SK-N-SH (cell line): ENCODE measurements at regions not wholly inside any gene's neighbourhood (a gene's known extent, or its start where the extent isn't known, plus 50 kb on each side); places are given as distances from the start of the nearest gene placed in this dataset.

ENCODE experiments used
- CTCF ChIA-PET: fragments of 300-600, 350-600 bp; formaldehyde crosslinking; extraction: SDS; loops from one replicate; lab custom pipeline; 2021; lab: Yijun Ruan, JAX
- POLR2A ChIA-PET: fragments of 350-600 bp; sonication (Branson Sonifier 250); formaldehyde crosslinking; extraction: SDS; loops from one replicate; lab custom pipeline; 2020; ENCODE audit warnings: antibody characterized with exemption, inconsistent platforms; lab: Yijun Ruan, JAX
- DNase-seq: peaks from one replicate; pipeline ENCODE4 v3.0.0; 2012
- H2AFZ ChIP-seq: fragments of 200-600 bp; sonication (generic); 2 replicates; pipeline ENCODE4 v1.8.1; 2016; ENCODE audit warnings: antibody characterized with exemption, mild to moderate bottlenecking, low read depth
- H3F3A ChIP-seq: fragments of 200-600 bp; sonication (generic); replicated peaks from 2 replicates; pipeline ENCODE3; 2016; ENCODE audit warnings: antibody characterized with exemption, mild to moderate bottlenecking; ENCODE audit not compliant: insufficient read depth
- H3K27ac ChIP-seq, 2 experiments: fragments of 200-500 bp in 1 of 2; fragments of 200-600 bp in 1 of 2; sonication (Bioruptor generic) in 1 of 2; sonication (generic), shearing (Covaris generic) in 1 of 2; 2 replicates each; pipeline versions ENCODE4 v1.5.1 to v1.6.1; 2014 to 2016; ENCODE audit warnings: low read depth in 2 of 2, inconsistent platforms in 1 of 2, low read length in 1 of 2, mild to moderate bottlenecking in 1 of 2, mixed read lengths in 1 of 2
- H3K27me3 ChIP-seq: fragments of 200-600 bp; sonication (generic), shearing (Covaris generic); 2 replicates; pipeline ENCODE4 v1.6.1; 2016; ENCODE audit warnings: mixed run types; ENCODE audit not compliant: insufficient read depth
- H3K36me3 ChIP-seq, 2 experiments: fragments of 200-500 bp in 1 of 2; fragments of 200-600 bp in 1 of 2; sonication (Bioruptor generic) in 1 of 2; sonication (generic) in 1 of 2; replicated peaks in 1 of 2; 2 replicates each; pipeline versions ENCODE3 to v1.5.1; 2014 to 2016; ENCODE audit warnings: low read length in 1 of 2, mild to moderate bottlenecking in 1 of 2; ENCODE audit not compliant: insufficient read depth in 2 of 2, control insufficient read depth in 1 of 2
- H3K4me1 ChIP-seq, 2 experiments: fragments of 200-500 bp in 1 of 2; fragments of 200-600 bp in 1 of 2; sonication (Bioruptor generic) in 1 of 2; sonication (generic), shearing (Covaris generic) in 1 of 2; 2 replicates each; pipeline versions ENCODE4 v1.5.1 to v1.6.1; 2014 to 2016; ENCODE audit warnings: low read depth in 1 of 2, low read length in 1 of 2, mixed run types in 1 of 2; ENCODE audit not compliant: insufficient read depth in 2 of 2, control insufficient read depth in 1 of 2
- H3K4me2 ChIP-seq: fragments of 200-600 bp; sonication (generic), shearing (Covaris generic); 2 replicates; pipeline ENCODE4 v1.6.1; 2017; ENCODE audit warnings: mixed run types
- H3K4me3 ChIP-seq, 2 experiments: fragments of 200-500 bp in 1 of 2; fragments of 200-600 bp in 1 of 2; sonication (Bioruptor generic) in 1 of 2; sonication (generic), shearing (Covaris generic) in 1 of 2; 2 replicates each; pipeline versions ENCODE4 v1.5.1 to v1.8.1; 2014 to 2016; ENCODE audit warnings: low read depth in 2 of 2, inconsistent platforms in 1 of 2, low read length in 1 of 2, mild to moderate bottlenecking in 1 of 2, mixed read lengths in 1 of 2, moderate library complexity in 1 of 2
- H3K79me2 ChIP-seq: fragments of 200-600 bp; sonication (generic); 2 replicates; pipeline ENCODE4 v1.8.1; 2017; ENCODE audit warnings: mild to moderate bottlenecking; ENCODE audit not compliant: insufficient read depth
- H3K9ac ChIP-seq: fragments of 200-600 bp; sonication (generic); 2 replicates; pipeline ENCODE4 v1.6.1; 2017; ENCODE audit warnings: mixed run types
- H3K9me2 ChIP-seq: fragments of 200-600 bp; sonication (generic); 2 replicates; pipeline ENCODE4 v1.6.1; 2017; ENCODE audit warnings: mixed run types
- H3K9me3 ChIP-seq: fragments of 200-600 bp; sonication (generic); 2 replicates; pipeline ENCODE4 v1.6.1; 2017; ENCODE audit warnings: mixed run types, mild to moderate bottlenecking, moderate library complexity
- H4K20me1 ChIP-seq: fragments of 200-600 bp; sonication (generic); 2 replicates; pipeline ENCODE4 v1.6.1; 2017; ENCODE audit warnings: mild to moderate bottlenecking, mixed run types; ENCODE audit not compliant: insufficient read depth
- ELF1 ChIP-seq: IDR thresholded peaks from 2 replicates; pipeline ENCODE4 v1.4.0; 2012
- EP300 ChIP-seq, 2 experiments: IDR thresholded peaks; 2 replicates each; pipeline versions ENCODE4 v1.4.0 to v1.6.1; 2012; ENCODE audit warnings: borderline replicate concordance in 1 of 2, low read depth in 1 of 2, low read length in 1 of 2
- EZH2phosphoT487 ChIP-seq: fragments of 200-600 bp; sonication (generic); IDR thresholded peaks from 2 replicates; pipeline ENCODE4 v1.6.1; 2017; ENCODE audit warnings: low read depth, mixed run types, mild to moderate bottlenecking, antibody characterized with exemption, moderate library complexity, borderline replicate concordance
- FOSL2 ChIP-seq: IDR thresholded peaks from 2 replicates; pipeline ENCODE4 v1.4.0; 2012; ENCODE audit warnings: low read depth, mild to moderate bottlenecking, moderate library complexity, borderline replicate concordance
- FOXM1 ChIP-seq: IDR thresholded peaks from 2 replicates; pipeline ENCODE4 v1.4.0; 2012; ENCODE audit warnings: low read depth, mild to moderate bottlenecking
- GATA2 ChIP-seq: sonication (generic); formaldehyde crosslinking; IDR thresholded peaks from 2 replicates; pipeline ENCODE4 v1.5.0; 2020; ENCODE audit warnings: mild to moderate bottlenecking, missing genetic modification reagents
- IRF3 ChIP-seq: fragments of 150-350 bp; IDR thresholded peaks from 2 replicates; pipeline ENCODE4 v1.6.1; 2016; ENCODE audit warnings: mild to moderate bottlenecking, low read depth, low read length
- JUND ChIP-seq: IDR thresholded peaks from 2 replicates; pipeline ENCODE4 v1.4.0; 2012
- MAX ChIP-seq: IDR thresholded peaks from 2 replicates; pipeline ENCODE4 v1.4.0; 2012; ENCODE audit warnings: low read depth
- MXI1 ChIP-seq: IDR thresholded peaks from 2 replicates; pipeline ENCODE4 v1.6.1; 2012; ENCODE audit warnings: mild to moderate bottlenecking, low read depth, low read length, improper control_type of control experiment
- NFIC ChIP-seq: IDR thresholded peaks from 2 replicates; pipeline ENCODE4 v1.4.0; 2012; ENCODE audit warnings: borderline replicate concordance
- NRF1 ChIP-seq: IDR thresholded peaks from 2 replicates; pipeline ENCODE4 v1.6.1; 2012; ENCODE audit warnings: low read depth, mild to moderate bottlenecking, low read length
- PBX3 ChIP-seq: IDR thresholded peaks from 2 replicates; pipeline ENCODE4; 2012
- POLR2AphosphoS5 ChIP-seq: IDR thresholded peaks from 2 replicates; pipeline ENCODE4 v1.6.1; 2012; ENCODE audit warnings: low read depth, low read length
- RAD21 ChIP-seq: IDR thresholded peaks from 2 replicates; pipeline ENCODE4 v1.6.1; 2012; ENCODE audit warnings: mild to moderate bottlenecking, low read length
- REST ChIP-seq: IDR thresholded peaks from 2 replicates; pipeline ENCODE4 v1.6.1; 2012; ENCODE audit warnings: mild to moderate bottlenecking, low read depth, low read length, moderate library complexity
- RFX5 ChIP-seq: IDR thresholded peaks from 2 replicates; pipeline ENCODE4 v1.6.1; 2012; ENCODE audit warnings: mild to moderate bottlenecking, improper control_type of control experiment, low read length
- RXRA ChIP-seq: IDR thresholded peaks from 2 replicates; pipeline ENCODE4 v1.4.0; 2012; ENCODE audit warnings: low read depth, mild to moderate bottlenecking, borderline replicate concordance
- SIN3A ChIP-seq: IDR thresholded peaks from 2 replicates; pipeline ENCODE4 v1.6.1; 2012; ENCODE audit warnings: low read depth, mild to moderate bottlenecking, low read length, moderate library complexity, borderline replicate concordance
- SMC3 ChIP-seq: IDR thresholded peaks from 2 replicates; pipeline ENCODE4 v1.6.1; 2012; ENCODE audit warnings: low read depth, low read length, improper control_type of control experiment
- TCF12 ChIP-seq: IDR thresholded peaks from 2 replicates; pipeline ENCODE4 v1.4.0; 2012
- TEAD4 ChIP-seq: IDR thresholded peaks from 2 replicates; pipeline ENCODE4 v1.4.0; 2012; ENCODE audit warnings: mild to moderate bottlenecking, borderline replicate concordance; ENCODE audit not compliant: insufficient read depth
- YY1 ChIP-seq: IDR thresholded peaks from 2 replicates; pipeline ENCODE4 v1.4.0; 2012; ENCODE audit warnings: low read depth, mild to moderate bottlenecking
- WGBS: methylation state at CpG from one replicate; pipeline ENCODE4 v1.1.6; 2017; ENCODE audit warnings: low lambda C conversion rate; 5-methylcytosine and 5-hydroxymethylcytosine counted together

- ChIA-PET CTCF (interaction anchor here (0.8 to 1.0 kb wide), 2 partner anchors 22 to 350 kb away, joined by 3 read pairs; no protein-coding TSS in a partner anchor), POLR2A (no interaction called here)
- no peaks in the 10 kb centered on the region for H3K27me3 ChIP-seq
Observed at GRCh38 chr18:10322004-10322403, 132.4 kb upstream of the APCDD1 start.

GRCh38 chr18:10322435-10322834 is 132.0 kb upstream of the APCDD1 start:
- Histone ChIP-seq H3K9me3 (no peaks in the 10 kb centered on the region), H2AFZ (no peak overlapping the region), H3K9ac (no peak overlapping the region), H4K20me1 (no peaks in the 10 kb centered on the region), H3K4me1 (no peaks in the 10 kb centered on the region), H3K4me2 (no peak overlapping the region), H3K27ac (no peak overlapping the region), H3K4me3 (no peak overlapping the region), H3K79me2 (no peaks in the 10 kb centered on the region), H3K36me3 (no peaks in the 10 kb centered on the region), H3K9me2 (no peaks in the 10 kb centered on the region), H3K27me3 (no peaks in the 10 kb centered on the region), H3F3A (no peaks in the 10 kb centered on the region)
- CTCF ChIA-PET: interaction anchor here (0.8 to 1.0 kb wide), 2 partner anchors 21 to 351 kb away, joined by 3 read pairs; no protein-coding TSS in a partner anchor
- 10% methylated on average over 2 of the region's 2 CpGs for whole genome bisulfite sequencing
- no peak for DNase-seq
- POLR2A ChIA-PET: no interaction called here
- no peak for TF ChIP-seq IRF3
- TF ChIP-seq FOXM1: no peak
- TF ChIP-seq JUND: no peak
- TF ChIP-seq SIN3A: no peak
- TF ChIP-seq POLR2AphosphoS5: no peak
- TF ChIP-seq PBX3: no peak
- TF ChIP-seq EP300 (IDR thresholded peaks at IDR 0.05; ENCODE audit: borderline replicate concordance in 1 of 2, low read depth in 1 of 2, low read length in 1 of 2): no peak
- TF ChIP-seq SMC3: no peak
- TF ChIP-seq TEAD4: no peak
- no peak for TF ChIP-seq REST
- TF ChIP-seq GATA2 (CRISPR knock-in tag): no peak
- TF ChIP-seq TCF12: no peak
- TF ChIP-seq MXI1: no peak
- TF ChIP-seq NFIC: no peak
- no peak for TF ChIP-seq NRF1
- TF ChIP-seq RAD21: no peak

More at GRCh38 chr18:10322004-10322403, 132.4 kb upstream of the APCDD1 start:
- TF ChIP-seq RXRA (no peak), FOXM1 (no peak), MAX (no peak), YY1 (no peak), JUND (no peak), EZH2phosphoT487 (no peak), RFX5 (no peak), FOSL2 (no peak), NFIC (no peak), ELF1 (no peak), PBX3 (no peak), GATA2 (CRISPR knock-in tag) (no peak)
- H3K27ac ChIP-seq: no peak overlapping the region
- DNase-seq: no peak
- no peak overlapping the region for H2AFZ ChIP-seq
- H4K20me1 ChIP-seq: no peaks in the 10 kb centered on the region
- WGBS: 20% methylated on average over 7 of the region's 7 CpGs
- no peak overlapping the region for H3K4me3 ChIP-seq
- H3K79me2 ChIP-seq: no peaks in the 10 kb centered on the region
- no peaks in the 10 kb centered on the region for H3F3A ChIP-seq
- no peaks in the 10 kb centered on the region for H3K36me3 ChIP-seq
- no peaks in the 10 kb centered on the region for H3K4me1 ChIP-seq
- no peaks in the 10 kb centered on the region for H3K9me3 ChIP-seq
- no peak overlapping the region for H3K4me2 ChIP-seq
- no peaks in the 10 kb centered on the region for H3K9me2 ChIP-seq
- no peak overlapping the region for H3K9ac ChIP-seq
